ENCODE measurements at regions not wholly inside any gene's neighbourhood (a gene's known extent, or its start where the extent isn't known, plus 50 kb on each side); places are given as distances from the start of the nearest gene placed in this dataset.
A peak's percentile ranks its signal among the peaks of the same experiment; 100 is the strongest.

GRCh38 chr11:114762408-114762807 is 84.1 kb downstream of the NXPE2 start:
- Histone ChIP-seq H3K27me3 (ENCODE audit: insufficient read depth) (no peaks in the 10 kb centered on the region), H3K4me3 (ENCODE audit: low read depth in 2 of 2, low read length in 1 of 2) (no peak overlapping the region; a peak in 1 of 4 replicates), H3K36me3 (replicated peaks in 1 of 2; ENCODE audit: control insufficient read depth in 1 of 2, insufficient read depth in 2 of 2, low read length in 1 of 2) (no peaks in the 10 kb centered on the region), H3K4me1 (ENCODE audit: control insufficient read depth in 1 of 2, insufficient read depth in 2 of 2, low read depth in 1 of 2, low read length in 1 of 2) (peaks cover 0 to 4% of the 10 kb centered on the region in 2 experiments; a peak in 1 of 4 replicates), H3K9me2 (no peaks in the 10 kb centered on the region), H3K9me3 (no peaks in the 10 kb centered on the region), H3K27ac (ENCODE audit: low read depth in 2 of 2, low read length in 1 of 2) (no peak overlapping the region), H3K4me2 (no peak overlapping the region), H2AFZ (ENCODE audit: low read depth) (no peak overlapping the region), H3F3A (replicated peaks; ENCODE audit: insufficient read depth) (no peaks in the 10 kb centered on the region), H3K9ac (no peak overlapping the region), H4K20me1 (ENCODE audit: insufficient read depth) (no peaks in the 10 kb centered on the region), H3K79me2 (ENCODE audit: insufficient read depth) (no peaks in the 10 kb centered on the region)
- ChIA-PET CTCF (interaction anchor here (0.5 to 4.4 kb wide), 11 partner anchors 12 to 426 kb away, joined by 3 to 20 read pairs (median 4); no protein-coding TSS in a partner anchor), POLR2A (no interaction called here)
- TF ChIP-seq ELF1 (IDR thresholded peaks at IDR 0.05) (no peak), NFIC (IDR thresholded peaks at IDR 0.05; ENCODE audit: borderline replicate concordance) (no peak), IRF3 (IDR thresholded peaks at IDR 0.05; ENCODE audit: low read depth, low read length) (no peak), YY1 (IDR thresholded peaks at IDR 0.05; ENCODE audit: low read depth) (no peak), JUND (IDR thresholded peaks at IDR 0.05) (no peak), POLR2AphosphoS5 (IDR thresholded peaks at IDR 0.05; ENCODE audit: low read depth, low read length) (no peak), RAD21 (IDR thresholded peaks at IDR 0.05; ENCODE audit: low read length) (peak; percentile 88), RCOR1 (IDR thresholded peaks at IDR 0.05; ENCODE audit: low read length) (no peak), EP300 (IDR thresholded peaks at IDR 0.05; ENCODE audit: borderline replicate concordance in 1 of 2, low read depth in 1 of 2, low read length in 1 of 2) (0 out of 4 replicates have a peak, but pooled peaks of 1 of the 2 experiments have one; percentile 10), TCF12 (IDR thresholded peaks at IDR 0.05) (no peak), FOXM1 (IDR thresholded peaks at IDR 0.05; ENCODE audit: low read depth) (no peak), FOXJ3 (CRISPR knock-in tag; IDR thresholded peaks at IDR 0.05) (no peak), NRF1 (IDR thresholded peaks at IDR 0.05; ENCODE audit: low read depth, low read length) (no peak), CTCF (IDR thresholded peaks at IDR 0.05) (peak; percentile 62), SMC3 (IDR thresholded peaks at IDR 0.05; ENCODE audit: low read depth, low read length) (peak; percentile 86), ZBTB33 (IDR thresholded peaks at IDR 0.05; ENCODE audit: borderline replicate concordance, low read depth) (no peak), REST (IDR thresholded peaks at IDR 0.05; ENCODE audit: low read depth, low read length) (no peak), CHD2 (IDR thresholded peaks at IDR 0.05; ENCODE audit: low read length, partially characterized antibody) (no peak), EZH2phosphoT487 (IDR thresholded peaks at IDR 0.05; ENCODE audit: borderline replicate concordance, low read depth) (no peak), GATA2 (CRISPR knock-in tag; IDR thresholded peaks at IDR 0.05) (no peak)
- TF ChIP-seq, protein P1, sequence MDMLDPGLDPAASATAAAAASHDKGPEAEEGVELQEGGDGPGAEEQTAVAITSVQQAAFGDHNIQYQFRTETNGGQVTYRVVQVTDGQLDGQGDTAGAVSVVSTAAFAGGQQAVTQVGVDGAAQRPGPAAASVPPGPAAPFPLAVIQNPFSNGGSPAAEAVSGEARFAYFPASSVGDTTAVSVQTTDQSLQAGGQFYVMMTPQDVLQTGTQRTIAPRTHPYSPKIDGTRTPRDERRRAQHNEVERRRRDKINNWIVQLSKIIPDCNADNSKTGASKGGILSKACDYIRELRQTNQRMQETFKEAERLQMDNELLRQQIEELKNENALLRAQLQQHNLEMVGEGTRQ (IDR thresholded peaks at IDR 0.05; ENCODE audit: borderline replicate concordance, low read depth, low read length): no peak
- peak; percentile 77 for DNase-seq
- 35% methylated on average over 4 of the region's 4 CpGs for WGBS (ENCODE audit: low lambda C conversion rate)
